SU-DHL-6 (cell line): ENCODE measurements at regions not wholly inside any gene's neighbourhood (a gene's known extent, or its start where the extent isn't known, plus 50 kb on each side); places are given as distances from the start of the nearest gene placed in this dataset.

Experiments used
- H2AFZ ChIP-seq: fragments of 200-600 bp; sonication (generic); 2 replicates; pipeline ENCODE4 v1.6.1; 2014; ENCODE audit warnings: low read depth, mild to moderate bottlenecking, moderate library complexity, mixed read lengths, antibody characterized with exemption, low read length; ENCODE audit not compliant: severe bottlenecking
- H3F3A ChIP-seq: fragments of 200-600 bp; shearing (Covaris generic); 2 replicates; pipeline ENCODE4 v1.6.0; 2016; ENCODE audit warnings: antibody characterized with exemption, mild to moderate bottlenecking; ENCODE audit not compliant: insufficient read depth
- H3K27ac ChIP-seq: fragments of 200-600 bp; sonication (generic); 2 replicates; pipeline ENCODE4 v1.5.1; 2016; ENCODE audit warnings: low read depth, mild to moderate bottlenecking, low read length, moderate library complexity, mixed read lengths
- H3K27me3 ChIP-seq: fragments of 200-600 bp; sonication (generic), shearing (Covaris generic); 2 replicates; pipeline ENCODE4 v1.6.0; 2014; ENCODE audit warnings: mild to moderate bottlenecking, low read length
- H3K36me3 ChIP-seq: fragments of 200-600 bp; sonication (generic); 2 replicates; pipeline ENCODE4 v1.6.1; 2014; ENCODE audit warnings: mild to moderate bottlenecking, low read length, mixed read lengths
- H3K4me2 ChIP-seq: fragments of 300-600, 200-600 bp; shearing (Covaris generic), sonication (generic); 2 replicates; pipeline ENCODE4 v1.6.0; 2014; ENCODE audit warnings: low read length, low read depth, mild to moderate bottlenecking; ENCODE audit not compliant: poor library complexity, severe bottlenecking
- H3K4me3 ChIP-seq: fragments of 200-600 bp; sonication (generic); 2 replicates; pipeline ENCODE4 v1.5.1; 2014; ENCODE audit warnings: antibody characterized with exemption, low read length, mild to moderate bottlenecking, mixed read lengths; ENCODE audit not compliant: insufficient read depth, poor library complexity, severe bottlenecking
- H3K79me2 ChIP-seq: fragments of 200-600 bp; sonication (generic); 2 replicates; pipeline ENCODE4 v1.6.1; 2014; ENCODE audit warnings: mild to moderate bottlenecking, low read length, moderate library complexity; ENCODE audit not compliant: insufficient read depth
- H3K9ac ChIP-seq: fragments of 200-600 bp; sonication (generic); 2 replicates; pipeline ENCODE4 v1.7.0; 2014; ENCODE audit warnings: mild to moderate bottlenecking, low read length
- H3K9me2 ChIP-seq: fragments of 200-600 bp; sonication (generic); replicated peaks from 2 replicates; pipeline ENCODE4 v1.6.1; 2014; ENCODE audit warnings: low read length; ENCODE audit not compliant: insufficient read depth
- H3K9me3 ChIP-seq: fragments of 200-600 bp; sonication (generic); 2 replicates; pipeline ENCODE4 v1.6.1; 2014; ENCODE audit warnings: low read length, mixed read lengths; ENCODE audit not compliant: insufficient read depth
- H4K20me1 ChIP-seq: fragments of 200-600 bp; sonication (generic); 2 replicates; pipeline ENCODE4 v1.6.1; 2014; ENCODE audit warnings: low read depth, mild to moderate bottlenecking, antibody characterized with exemption, low read length, moderate library complexity, mixed read lengths
- EZH2phosphoT487 ChIP-seq: fragments of 200-600 bp; sonication (generic), shearing (Covaris generic); conservative IDR thresholded peaks from 2 replicates; pipeline ENCODE4 v1.6.1; 2018; ENCODE audit warnings: mild to moderate bottlenecking, antibody characterized with exemption, low read length, moderate library complexity, mixed read lengths
- TF ChIP-seq, protein P1 (sequence below): fragments of 200-600 bp; sonication (generic); IDR thresholded peaks from one replicate; pipeline ENCODE4 v1.5.1; 2017; ENCODE audit warnings: antibody characterized with exemption, mild to moderate bottlenecking, low read length, moderate library complexity; ENCODE audit not compliant: insufficient read depth, poor library complexity, severe bottlenecking

DNA sequence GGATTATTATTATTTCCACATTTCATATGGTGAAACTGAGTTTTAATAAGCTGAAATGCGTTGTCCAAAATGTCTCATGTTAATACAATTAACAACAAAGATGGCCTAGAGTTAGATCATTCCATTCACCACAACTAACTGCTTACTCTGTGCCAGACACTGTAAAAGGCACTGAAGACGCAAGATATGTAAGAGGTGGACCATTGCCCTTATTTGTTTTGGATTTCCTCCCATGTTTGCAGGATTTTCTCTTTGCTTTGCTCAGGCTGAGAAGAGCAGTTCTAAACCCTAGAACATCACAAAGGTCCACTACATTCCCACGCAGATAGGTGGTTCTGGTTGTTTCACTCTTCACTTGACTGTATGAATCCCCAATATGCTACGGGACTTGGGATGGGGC lies 324.4 kb upstream of the KITLG start:
- H3K9ac ChIP-seq = no peak overlapping the region
- H3K4me2 ChIP-seq = no peak overlapping the region
- H2AFZ ChIP-seq = no peak overlapping the region

DNA sequence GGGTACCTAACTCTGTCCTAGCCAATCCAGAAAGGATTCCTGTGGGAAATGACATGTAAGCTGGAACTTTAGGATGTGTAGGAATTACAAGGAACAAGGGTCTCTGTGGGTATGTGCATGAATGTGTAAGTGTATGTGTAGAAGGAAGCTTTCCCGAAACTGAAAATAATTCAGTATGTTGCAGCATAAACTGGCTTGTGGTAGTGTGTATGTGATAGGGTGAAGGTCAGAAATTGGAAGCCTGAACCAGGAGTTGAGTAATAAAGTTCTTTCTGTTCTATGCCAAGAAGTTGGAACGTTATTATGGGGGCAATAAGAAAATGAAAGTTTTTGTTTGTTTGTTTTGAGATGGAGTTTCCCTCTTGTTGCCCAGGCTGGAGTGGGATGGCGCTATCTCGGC lies 323.1 kb upstream of the KITLG start:
- H4K20me1 ChIP-seq = no peaks in the 10 kb centered on the region
- no peaks in the 10 kb centered on the region for H3K36me3 ChIP-seq
- H3F3A ChIP-seq = no peaks in the 10 kb centered on the region
- H3K9me3 ChIP-seq = no peaks in the 10 kb centered on the region
- no peak overlapping the region for H2AFZ ChIP-seq
- no peaks in the 10 kb centered on the region for H3K79me2 ChIP-seq
- H3K27ac ChIP-seq = no peak overlapping the region
- no peak overlapping the region for H3K9ac ChIP-seq
- TF ChIP-seq, protein P1, sequence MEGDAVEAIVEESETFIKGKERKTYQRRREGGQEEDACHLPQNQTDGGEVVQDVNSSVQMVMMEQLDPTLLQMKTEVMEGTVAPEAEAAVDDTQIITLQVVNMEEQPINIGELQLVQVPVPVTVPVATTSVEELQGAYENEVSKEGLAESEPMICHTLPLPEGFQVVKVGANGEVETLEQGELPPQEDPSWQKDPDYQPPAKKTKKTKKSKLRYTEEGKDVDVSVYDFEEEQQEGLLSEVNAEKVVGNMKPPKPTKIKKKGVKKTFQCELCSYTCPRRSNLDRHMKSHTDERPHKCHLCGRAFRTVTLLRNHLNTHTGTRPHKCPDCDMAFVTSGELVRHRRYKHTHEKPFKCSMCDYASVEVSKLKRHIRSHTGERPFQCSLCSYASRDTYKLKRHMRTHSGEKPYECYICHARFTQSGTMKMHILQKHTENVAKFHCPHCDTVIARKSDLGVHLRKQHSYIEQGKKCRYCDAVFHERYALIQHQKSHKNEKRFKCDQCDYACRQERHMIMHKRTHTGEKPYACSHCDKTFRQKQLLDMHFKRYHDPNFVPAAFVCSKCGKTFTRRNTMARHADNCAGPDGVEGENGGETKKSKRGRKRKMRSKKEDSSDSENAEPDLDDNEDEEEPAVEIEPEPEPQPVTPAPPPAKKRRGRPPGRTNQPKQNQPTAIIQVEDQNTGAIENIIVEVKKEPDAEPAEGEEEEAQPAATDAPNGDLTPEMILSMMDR = no peak
- TF ChIP-seq EZH2phosphoT487 = no peak
- H3K27me3 ChIP-seq = no peaks in the 10 kb centered on the region
- H3K9me2 ChIP-seq = no peaks in the 10 kb centered on the region; the same call in 1 of the 2 replicates
- H3K4me2 ChIP-seq = no peak overlapping the region
- H3K4me3 ChIP-seq = no peak overlapping the region

More for the DNA sequence above, 324.4 kb upstream of the KITLG start:
- Histone ChIP-seq H3K4me3 (no peak overlapping the region), H3F3A (no peaks in the 10 kb centered on the region), H3K27ac (no peak overlapping the region), H3K36me3 (no peaks in the 10 kb centered on the region), H4K20me1 (no peaks in the 10 kb centered on the region), H3K9me3 (no peaks in the 10 kb centered on the region), H3K9me2 (no peaks in the 10 kb centered on the region; the same call in 1 of the 2 replicates), H3K79me2 (no peaks in the 10 kb centered on the region), H3K27me3 (no peaks in the 10 kb centered on the region)
- TF ChIP-seq EZH2phosphoT487 = no peak
- TF ChIP-seq, protein P1 = no peak

DNA sequence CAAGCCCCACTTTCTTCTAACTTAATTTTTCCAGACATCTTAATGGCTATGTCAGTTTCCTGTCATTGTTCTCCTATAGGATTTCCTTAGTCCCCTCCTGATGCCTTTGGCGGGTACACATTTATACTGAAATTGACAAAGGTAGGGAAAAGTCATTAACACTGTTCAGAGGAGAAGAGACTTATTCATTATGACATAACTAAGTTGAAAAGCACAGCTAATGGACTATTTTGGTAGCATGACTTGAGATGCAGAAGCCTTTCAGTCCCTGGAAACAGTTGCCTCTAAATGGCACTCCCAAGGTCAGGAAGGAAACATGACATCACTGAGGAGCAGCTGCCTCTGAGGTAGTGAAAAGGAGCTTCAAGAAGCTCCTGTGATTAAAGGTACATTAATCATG lies 317.5 kb upstream of the KITLG start:
- Histone ChIP-seq H3K79me2 (no peaks in the 10 kb centered on the region), H3K4me2 (no peak overlapping the region), H3K9ac (no peak overlapping the region), H3K9me3 (no peaks in the 10 kb centered on the region), H3K27me3 (no peaks in the 10 kb centered on the region), H4K20me1 (no peaks in the 10 kb centered on the region), H2AFZ (no peak overlapping the region), H3K9me2 (no peaks in the 10 kb centered on the region; the same call in 1 of the 2 replicates), H3K4me3 (no peak overlapping the region), H3K36me3 (no peaks in the 10 kb centered on the region), H3F3A (no peaks in the 10 kb centered on the region), H3K27ac (no peak overlapping the region)
- TF ChIP-seq, protein P1 = no peak
- TF ChIP-seq EZH2phosphoT487 = no peak

DNA sequence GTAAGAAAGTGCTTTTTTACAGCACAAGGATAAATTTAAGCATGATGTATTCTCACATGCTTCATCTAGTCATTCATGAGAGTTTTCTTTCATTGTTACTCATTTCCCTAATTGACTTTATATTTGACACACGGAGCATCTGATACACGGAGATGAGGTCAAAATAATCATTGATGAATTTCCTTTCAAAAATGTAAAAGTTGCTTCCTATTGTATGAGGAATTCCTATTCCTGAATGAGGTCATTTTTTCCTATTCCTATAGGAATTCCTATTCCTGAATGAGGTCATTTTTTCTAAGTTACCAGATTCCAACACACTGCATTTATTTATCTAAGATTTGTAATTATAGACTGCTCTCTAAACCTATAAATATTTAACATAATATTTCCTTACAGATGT lies 316.7 kb upstream of the KITLG start:
- Histone ChIP-seq H3K9me3 (no peaks in the 10 kb centered on the region), H3F3A (no peaks in the 10 kb centered on the region), H3K79me2 (no peaks in the 10 kb centered on the region), H3K9me2 (no peaks in the 10 kb centered on the region; the same call in 1 of the 2 replicates), H3K27ac (no peak overlapping the region), H4K20me1 (no peaks in the 10 kb centered on the region), H3K9ac (no peak overlapping the region), H3K36me3 (no peaks in the 10 kb centered on the region), H3K4me3 (no peak overlapping the region), H3K4me2 (no peak overlapping the region), H3K27me3 (no peaks in the 10 kb centered on the region), H2AFZ (no peak overlapping the region)
- no peak for TF ChIP-seq EZH2phosphoT487
- TF ChIP-seq, protein P1 = no peak
